ENCODE measurements at regions not wholly inside any gene's neighbourhood (a gene's known extent, or its start where the extent isn't known, plus 50 kb on each side); places are given as distances from the start of the nearest gene placed in this dataset.

GRCh38 chr1:90773812-90774211 lies 56.7 kb upstream of the BARHL2 start:
- dilution Hi-C loops (cut with MboI; ENCODE audit: extremely low pct_ligation_motif_present, low sequenced_read_pairs) (no loop called here), intact Hi-C loops (cut with micrococcal nuclease) (no loop called here)
- ChIA-PET POLR2A (no interaction called here), CTCF (no interaction called here)
- H3K4me2 ChIP-seq (ENCODE audit: insufficient read depth, low read length): no peak overlapping the region
- H3K79me2 ChIP-seq (ENCODE audit: control insufficient read depth, insufficient read depth, low read length): no peaks in the 10 kb centered on the region
- no peaks in the 10 kb centered on the region for H4K20me1 ChIP-seq (replicated peaks; ENCODE audit: control insufficient read depth, extremely low read depth, insufficient read depth, low read length)
- no peaks in the 10 kb centered on the region for H3K4me1 ChIP-seq (ENCODE audit: control insufficient read depth, extremely low read depth, insufficient read depth, low read length)
- no peak overlapping the region for H3K27ac ChIP-seq (ENCODE audit: insufficient read depth, low read depth, low read length)
- no peak for FAIRE-seq
- H2AFZ ChIP-seq (ENCODE audit: low read depth, low read length): no peak overlapping the region
- no peaks in the 10 kb centered on the region for H3K9me1 ChIP-seq (replicated peaks; ENCODE audit: control insufficient read depth, extremely low read depth, insufficient read depth, low read length)
- TF ChIP-seq EZH2 (IDR thresholded peaks at IDR 0.05; ENCODE audit: borderline replicate concordance, low read depth, low read length, severe bottlenecking): no peak
- TF ChIP-seq JUN (IDR thresholded peaks at IDR 0.05; ENCODE audit: borderline replicate concordance, insufficient read depth, insufficient read length, low read depth): no peak
- TF ChIP-seq POLR2A (IDR thresholded peaks at IDR 0.05; ENCODE audit: low read depth, low read length): no peak
- no peak for TF ChIP-seq POLR2AphosphoS5 (IDR thresholded peaks at IDR 0.05; ENCODE audit: insufficient read depth, low read depth, low read length)
- TF ChIP-seq MYC (IDR thresholded peaks at IDR 0.05; ENCODE audit: low read depth, low read length): no peak
- no peak for TF ChIP-seq FOS (IDR thresholded peaks at IDR 0.05; ENCODE audit: borderline replicate concordance, insufficient read depth, low read length)
- TF ChIP-seq, protein P1, sequence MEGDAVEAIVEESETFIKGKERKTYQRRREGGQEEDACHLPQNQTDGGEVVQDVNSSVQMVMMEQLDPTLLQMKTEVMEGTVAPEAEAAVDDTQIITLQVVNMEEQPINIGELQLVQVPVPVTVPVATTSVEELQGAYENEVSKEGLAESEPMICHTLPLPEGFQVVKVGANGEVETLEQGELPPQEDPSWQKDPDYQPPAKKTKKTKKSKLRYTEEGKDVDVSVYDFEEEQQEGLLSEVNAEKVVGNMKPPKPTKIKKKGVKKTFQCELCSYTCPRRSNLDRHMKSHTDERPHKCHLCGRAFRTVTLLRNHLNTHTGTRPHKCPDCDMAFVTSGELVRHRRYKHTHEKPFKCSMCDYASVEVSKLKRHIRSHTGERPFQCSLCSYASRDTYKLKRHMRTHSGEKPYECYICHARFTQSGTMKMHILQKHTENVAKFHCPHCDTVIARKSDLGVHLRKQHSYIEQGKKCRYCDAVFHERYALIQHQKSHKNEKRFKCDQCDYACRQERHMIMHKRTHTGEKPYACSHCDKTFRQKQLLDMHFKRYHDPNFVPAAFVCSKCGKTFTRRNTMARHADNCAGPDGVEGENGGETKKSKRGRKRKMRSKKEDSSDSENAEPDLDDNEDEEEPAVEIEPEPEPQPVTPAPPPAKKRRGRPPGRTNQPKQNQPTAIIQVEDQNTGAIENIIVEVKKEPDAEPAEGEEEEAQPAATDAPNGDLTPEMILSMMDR (IDR thresholded peaks at IDR 0.05; ENCODE audit: extremely low read depth in 1 of 2, insufficient read depth in 1 of 2, low read depth in 1 of 2, low read length in 2 of 2): no peak
- TF ChIP-seq GATA2 (IDR thresholded peaks at IDR 0.05; ENCODE audit: insufficient read depth, insufficient read length, low read depth, low read length): no peak
- no peak for TF ChIP-seq MAX (IDR thresholded peaks at IDR 0.05; ENCODE audit: insufficient read depth, insufficient read length)
- H3K9ac ChIP-seq (replicated peaks; ENCODE audit: extremely low read depth, insufficient read depth, low read length): no peak overlapping the region
- BruUV-seq (replicated peaks): no TSS peak
- H3K4me3 ChIP-seq (replicated peaks in 1 of 3; ENCODE audit: insufficient read depth in 1 of 3, low read depth in 1 of 3, low read length in 3 of 3): no peak overlapping the region
- no peaks in the 10 kb centered on the region for H3K9me3 ChIP-seq (replicated peaks; ENCODE audit: control insufficient read depth, insufficient read depth, low read length)
- no peak for DNase-seq (ENCODE audit: low read depth, low spot score)
- H3K36me3 ChIP-seq (ENCODE audit: control insufficient read depth in 2 of 2, extremely low read depth in 1 of 2, insufficient read depth in 2 of 2, low read length in 2 of 2): no peaks in the 10 kb centered on the region
- H3K27me3 ChIP-seq (ENCODE audit: control insufficient read depth in 2 of 2, insufficient read depth in 2 of 2, low read length in 2 of 2): no peaks in the 10 kb centered on the region
